Spleen (tissue), 7 donors: ENCODE measurements at regions not wholly inside any gene's neighbourhood (a gene's known extent, or its start where the extent isn't known, plus 50 kb on each side); places are given as distances from the start of the nearest gene placed in this dataset.

Source experiments
- POLR2AphosphoS5 ChIP-seq, 3 donors: sonication (generic); formaldehyde crosslinking; IDR thresholded peaks; one replicate each; pipeline ENCODE4 v1.5.1; 2017; ENCODE audit warnings: antibody characterized with exemption in 3 of 3
- TF ChIP-seq, protein P1 (sequence below), 11 experiments: fragments of 200-600 bp in 7 of 11; fragments of 450-650 bp in 4 of 11; sonication (generic) in 4 of 11; IDR thresholded peaks in 8 of 11; conservative IDR thresholded peaks in 3 of 11; 1 replicate in 7 of 11; 2 replicates in 4 of 11; pipeline versions ENCODE4 v1.4.0 to v1.8.0; 2016 to 2021; ENCODE audit warnings: antibody characterized with exemption in 11 of 11, inconsistent platforms in 4 of 11, mild to moderate bottlenecking in 1 of 11
- donor health status: DM: no; HTN: no; CAD: no; lungs with moderate emphysema.
- donor health status: DM: no; HTN: no; CAD: no.
- donor health status: DM: no; HTN: no; CAD: no.

DNA sequence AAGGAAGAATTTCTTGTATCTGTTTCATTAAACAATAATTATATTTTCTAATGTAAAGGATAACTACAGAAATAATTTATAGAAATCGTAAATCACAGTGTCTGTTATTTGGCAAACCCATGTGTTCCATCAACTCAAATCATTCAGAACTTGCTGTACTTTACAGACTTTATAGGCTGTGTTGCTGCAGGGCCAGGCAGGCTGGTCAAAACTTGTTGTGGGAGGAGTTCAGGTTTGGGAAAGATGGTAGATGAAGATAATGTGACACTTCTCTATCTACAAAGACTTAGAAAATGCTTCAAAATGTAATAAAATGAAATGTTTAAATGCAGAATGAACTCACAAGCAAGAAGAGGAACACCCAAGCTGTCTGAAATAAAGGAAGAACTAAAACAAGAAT, 183.4 kb downstream of the SEMA6D start:
- TF ChIP-seq POLR2AphosphoS5 (IDR thresholded peaks at IDR 0.05) = no peak
- TF ChIP-seq, protein P1, sequence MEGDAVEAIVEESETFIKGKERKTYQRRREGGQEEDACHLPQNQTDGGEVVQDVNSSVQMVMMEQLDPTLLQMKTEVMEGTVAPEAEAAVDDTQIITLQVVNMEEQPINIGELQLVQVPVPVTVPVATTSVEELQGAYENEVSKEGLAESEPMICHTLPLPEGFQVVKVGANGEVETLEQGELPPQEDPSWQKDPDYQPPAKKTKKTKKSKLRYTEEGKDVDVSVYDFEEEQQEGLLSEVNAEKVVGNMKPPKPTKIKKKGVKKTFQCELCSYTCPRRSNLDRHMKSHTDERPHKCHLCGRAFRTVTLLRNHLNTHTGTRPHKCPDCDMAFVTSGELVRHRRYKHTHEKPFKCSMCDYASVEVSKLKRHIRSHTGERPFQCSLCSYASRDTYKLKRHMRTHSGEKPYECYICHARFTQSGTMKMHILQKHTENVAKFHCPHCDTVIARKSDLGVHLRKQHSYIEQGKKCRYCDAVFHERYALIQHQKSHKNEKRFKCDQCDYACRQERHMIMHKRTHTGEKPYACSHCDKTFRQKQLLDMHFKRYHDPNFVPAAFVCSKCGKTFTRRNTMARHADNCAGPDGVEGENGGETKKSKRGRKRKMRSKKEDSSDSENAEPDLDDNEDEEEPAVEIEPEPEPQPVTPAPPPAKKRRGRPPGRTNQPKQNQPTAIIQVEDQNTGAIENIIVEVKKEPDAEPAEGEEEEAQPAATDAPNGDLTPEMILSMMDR (IDR thresholded peaks at IDR 0.05 in 8 of 11, conservative IDR thresholded peaks at IDR 0.05 in 3 of 11) = no peak
